BE2C (cell line): ENCODE measurements at regions not wholly inside any gene's neighbourhood (a gene's known extent, or its start where the extent isn't known, plus 50 kb on each side); places are given as distances from the start of the nearest gene placed in this dataset.

Source experiments
- DNase-seq: peaks from one replicate; pipeline ENCODE4 v3.0.0-alpha.2; 2020
- H3K27me3 ChIP-seq: fragments of 250-450 bp; sonication (Bioruptor Pico); 2 replicates; pipeline ENCODE4 v1.5.1; 2020; ENCODE audit warnings: mild to moderate bottlenecking
- H3K36me3 ChIP-seq: fragments of 250-450 bp; sonication (Bioruptor Pico); 2 replicates; pipeline ENCODE4 v1.5.1; 2020; ENCODE audit warnings: mild to moderate bottlenecking
- H3K4me1 ChIP-seq: fragments of 250-450 bp; sonication (Bioruptor Pico); 2 replicates; pipeline ENCODE4 v1.5.1; 2020
- H3K4me3 ChIP-seq: 2 replicates; pipeline ENCODE4 v1.5.1; 2011; ENCODE audit warnings: low read depth, low read length
- H3K9me3 ChIP-seq: fragments of 250-450 bp; sonication (Bioruptor Pico); 2 replicates; pipeline ENCODE4 v1.5.1; 2020
- TF ChIP-seq, protein P1 (sequence below): IDR thresholded peaks from 2 replicates; pipeline ENCODE4 v1.5.1; 2012; ENCODE audit warnings: mild to moderate bottlenecking, low read depth, low read length

DNA sequence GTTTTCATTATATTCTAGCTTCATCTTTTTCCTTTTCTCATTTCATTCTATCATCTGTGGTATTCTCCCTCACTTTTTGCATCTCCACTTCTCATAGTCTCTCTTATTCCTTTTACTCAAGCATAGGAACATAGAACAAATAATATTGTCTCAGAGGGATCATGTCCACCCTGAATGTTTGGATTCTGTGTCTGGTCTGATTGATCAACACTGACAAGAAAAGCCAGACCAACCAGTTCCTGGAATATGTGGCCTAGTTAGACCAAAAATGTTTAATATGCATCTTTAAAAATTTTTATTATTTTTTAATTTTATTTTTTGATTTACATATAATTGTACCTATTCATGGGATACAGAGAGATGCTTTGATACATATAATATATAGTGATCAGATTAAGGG is 212.0 kb upstream of the ALCAM start:
- H3K9me3 ChIP-seq: no peaks in the 10 kb centered on the region

GRCh38 chr3:105157067-105157765 is 209.5 kb upstream of the ALCAM start:
- Histone ChIP-seq H3K27me3 (no peaks in the 10 kb centered on the region), H3K36me3 (no peaks in the 10 kb centered on the region), H3K4me1 (no peaks in the 10 kb centered on the region), H3K9me3 (no peaks in the 10 kb centered on the region), H3K4me3 (no peak overlapping the region)
- TF ChIP-seq, protein P1, sequence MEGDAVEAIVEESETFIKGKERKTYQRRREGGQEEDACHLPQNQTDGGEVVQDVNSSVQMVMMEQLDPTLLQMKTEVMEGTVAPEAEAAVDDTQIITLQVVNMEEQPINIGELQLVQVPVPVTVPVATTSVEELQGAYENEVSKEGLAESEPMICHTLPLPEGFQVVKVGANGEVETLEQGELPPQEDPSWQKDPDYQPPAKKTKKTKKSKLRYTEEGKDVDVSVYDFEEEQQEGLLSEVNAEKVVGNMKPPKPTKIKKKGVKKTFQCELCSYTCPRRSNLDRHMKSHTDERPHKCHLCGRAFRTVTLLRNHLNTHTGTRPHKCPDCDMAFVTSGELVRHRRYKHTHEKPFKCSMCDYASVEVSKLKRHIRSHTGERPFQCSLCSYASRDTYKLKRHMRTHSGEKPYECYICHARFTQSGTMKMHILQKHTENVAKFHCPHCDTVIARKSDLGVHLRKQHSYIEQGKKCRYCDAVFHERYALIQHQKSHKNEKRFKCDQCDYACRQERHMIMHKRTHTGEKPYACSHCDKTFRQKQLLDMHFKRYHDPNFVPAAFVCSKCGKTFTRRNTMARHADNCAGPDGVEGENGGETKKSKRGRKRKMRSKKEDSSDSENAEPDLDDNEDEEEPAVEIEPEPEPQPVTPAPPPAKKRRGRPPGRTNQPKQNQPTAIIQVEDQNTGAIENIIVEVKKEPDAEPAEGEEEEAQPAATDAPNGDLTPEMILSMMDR: no peak
- DNase-seq: no peak

More for the DNA sequence above, 212.0 kb upstream of the ALCAM start:
- Histone ChIP-seq H3K4me1 (no peaks in the 10 kb centered on the region), H3K27me3 (no peaks in the 10 kb centered on the region), H3K4me3 (no peak overlapping the region), H3K36me3 (no peaks in the 10 kb centered on the region)
- TF ChIP-seq, protein P1: no peak
- no peak for DNase-seq

DNA sequence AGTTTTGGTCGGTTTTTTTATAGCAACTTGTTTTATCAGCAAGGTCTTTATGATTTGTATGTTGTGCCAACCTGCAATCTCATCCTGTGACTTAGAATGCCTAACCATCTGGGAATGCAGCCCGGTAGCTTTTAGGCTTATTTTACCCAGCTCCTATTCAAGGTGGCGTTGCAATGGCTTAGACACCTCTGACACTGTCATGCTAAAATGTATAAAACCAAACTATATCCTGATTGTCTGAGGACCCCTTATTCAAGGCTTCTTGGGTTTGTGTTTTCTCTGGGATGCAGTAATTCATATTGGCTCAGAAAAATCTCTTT is 209.0 kb upstream of the ALCAM start:
- no peaks in the 10 kb centered on the region for H3K4me1 ChIP-seq
- H3K4me3 ChIP-seq: no peak overlapping the region
- no peaks in the 10 kb centered on the region for H3K36me3 ChIP-seq
- TF ChIP-seq, protein P1: no peak
- DNase-seq: no peak
- H3K27me3 ChIP-seq: no peaks in the 10 kb centered on the region
- no peaks in the 10 kb centered on the region for H3K9me3 ChIP-seq

GRCh38 chr3:105158286-105158685 is 208.4 kb upstream of the ALCAM start:
- H3K36me3 ChIP-seq: no peaks in the 10 kb centered on the region
- TF ChIP-seq, protein P1: no peak
- DNase-seq: no peak
- no peaks in the 10 kb centered on the region for H3K9me3 ChIP-seq
- no peaks in the 10 kb centered on the region for H3K27me3 ChIP-seq
- H3K4me1 ChIP-seq: no peaks in the 10 kb centered on the region
- H3K4me3 ChIP-seq: no peak overlapping the region

- Histone ChIP-seq H3K4me3 (no peak overlapping the region), H3K27me3 (no peaks in the 10 kb centered on the region), H3K9me3 (no peaks in the 10 kb centered on the region), H3K36me3 (no peaks in the 10 kb centered on the region), H3K4me1 (no peaks in the 10 kb centered on the region)
- TF ChIP-seq, protein P1: no peak
- DNase-seq: no peak
Measured at GRCh38 chr3:105162448-105162847, 204.3 kb upstream of the ALCAM start.

- H3K9me3 ChIP-seq: no peaks in the 10 kb centered on the region
- H3K36me3 ChIP-seq: no peaks in the 10 kb centered on the region
- no peaks in the 10 kb centered on the region for H3K27me3 ChIP-seq
- no peaks in the 10 kb centered on the region for H3K4me1 ChIP-seq
- TF ChIP-seq, protein P1: no peak
- H3K4me3 ChIP-seq: no peak overlapping the region
- no peak for DNase-seq
Measured at GRCh38 chr3:105166893-105167292, 199.8 kb upstream of the ALCAM start.
